ENCODE measurements at regions not wholly inside any gene's neighbourhood (a gene's known extent, or its start where the extent isn't known, plus 50 kb on each side); places are given as distances from the start of the nearest gene placed in this dataset.

DNA sequence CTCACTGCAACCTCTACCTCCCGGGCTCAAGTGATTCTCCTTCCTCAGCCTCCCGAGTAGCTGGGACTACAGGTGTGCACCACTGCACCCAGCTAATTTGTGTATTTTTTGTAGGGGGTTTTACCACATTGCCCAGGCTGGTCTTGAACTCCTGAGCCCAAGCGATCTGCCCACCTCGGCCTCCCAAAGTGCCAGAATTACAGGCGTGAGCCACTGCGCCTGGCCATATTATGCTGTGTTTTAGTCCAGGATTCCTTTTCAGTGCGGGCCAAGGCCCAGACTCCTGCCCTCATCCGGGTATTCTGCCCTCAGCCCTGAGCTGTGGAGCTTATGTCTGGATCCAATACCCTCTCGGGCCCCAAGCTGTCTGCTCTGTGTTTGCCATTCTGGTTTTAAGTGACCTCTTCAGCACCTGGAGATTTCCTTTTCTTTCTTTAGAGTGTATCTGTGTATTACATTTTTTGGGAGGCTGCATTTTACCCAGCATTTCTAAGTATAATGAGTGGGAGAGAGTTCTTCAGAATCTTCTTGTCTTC is 114.9 kb downstream of the BUB3 start:
- Histone ChIP-seq H3K4me3 (no peak overlapping the region), H3K4me1 (replicated peaks) (no peaks in the 10 kb centered on the region), H3K9me3 (no peaks in the 10 kb centered on the region), H3K27ac (no peak overlapping the region), H3K27me3 (replicated peaks; ENCODE audit: insufficient read depth) (no peaks in the 10 kb centered on the region), H3K36me3 (no peaks in the 10 kb centered on the region)
- no peak for TF ChIP-seq POLR2A (IDR thresholded peaks at IDR 0.05)
- no peak for TF ChIP-seq POLR2AphosphoS5 (IDR thresholded peaks at IDR 0.05)
- TF ChIP-seq, protein P1, sequence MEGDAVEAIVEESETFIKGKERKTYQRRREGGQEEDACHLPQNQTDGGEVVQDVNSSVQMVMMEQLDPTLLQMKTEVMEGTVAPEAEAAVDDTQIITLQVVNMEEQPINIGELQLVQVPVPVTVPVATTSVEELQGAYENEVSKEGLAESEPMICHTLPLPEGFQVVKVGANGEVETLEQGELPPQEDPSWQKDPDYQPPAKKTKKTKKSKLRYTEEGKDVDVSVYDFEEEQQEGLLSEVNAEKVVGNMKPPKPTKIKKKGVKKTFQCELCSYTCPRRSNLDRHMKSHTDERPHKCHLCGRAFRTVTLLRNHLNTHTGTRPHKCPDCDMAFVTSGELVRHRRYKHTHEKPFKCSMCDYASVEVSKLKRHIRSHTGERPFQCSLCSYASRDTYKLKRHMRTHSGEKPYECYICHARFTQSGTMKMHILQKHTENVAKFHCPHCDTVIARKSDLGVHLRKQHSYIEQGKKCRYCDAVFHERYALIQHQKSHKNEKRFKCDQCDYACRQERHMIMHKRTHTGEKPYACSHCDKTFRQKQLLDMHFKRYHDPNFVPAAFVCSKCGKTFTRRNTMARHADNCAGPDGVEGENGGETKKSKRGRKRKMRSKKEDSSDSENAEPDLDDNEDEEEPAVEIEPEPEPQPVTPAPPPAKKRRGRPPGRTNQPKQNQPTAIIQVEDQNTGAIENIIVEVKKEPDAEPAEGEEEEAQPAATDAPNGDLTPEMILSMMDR (IDR thresholded peaks at IDR 0.05) = no peak
- DNase-seq (ENCODE audit: low spot score) = no peak
- intact Hi-C loops (cut with DNase I) = no loop called here
- 90% methylated on average over 9 of the region's 9 CpGs for WGBS

DNA sequence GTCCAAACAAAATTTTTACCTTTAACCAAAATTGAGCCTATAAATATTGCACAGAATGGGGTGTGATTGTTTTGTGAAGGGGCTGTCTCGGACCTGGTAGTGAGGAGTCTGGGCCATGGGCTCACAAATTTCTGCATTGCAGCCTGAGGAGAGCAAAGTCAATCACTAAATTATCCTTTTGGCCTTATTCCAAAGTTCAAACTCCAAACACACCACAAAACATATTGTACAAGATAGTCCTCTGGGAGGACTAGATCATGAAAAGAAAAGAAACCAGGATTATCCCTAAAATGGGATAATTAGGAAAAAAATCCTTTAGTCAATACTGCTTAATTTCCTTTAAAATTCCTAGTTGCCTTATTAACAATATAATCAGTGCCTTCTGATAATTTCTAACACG is 115.5 kb downstream of the BUB3 start:
- WGBS = 81% methylated on average over 2 of the region's 2 CpGs
- intact Hi-C loops (cut with DNase I) = no loop called here
- Histone ChIP-seq H3K27ac (no peak overlapping the region), H3K36me3 (no peaks in the 10 kb centered on the region), H3K9me3 (no peaks in the 10 kb centered on the region), H3K4me1 (replicated peaks) (no peaks in the 10 kb centered on the region), H3K27me3 (replicated peaks; ENCODE audit: insufficient read depth) (no peaks in the 10 kb centered on the region), H3K4me3 (no peak overlapping the region)
- DNase-seq (ENCODE audit: low spot score) = no peak
- TF ChIP-seq, protein P1 (IDR thresholded peaks at IDR 0.05) = no peak
- TF ChIP-seq POLR2AphosphoS5 (IDR thresholded peaks at IDR 0.05) (no peak), POLR2A (IDR thresholded peaks at IDR 0.05) (no peak)

DNA sequence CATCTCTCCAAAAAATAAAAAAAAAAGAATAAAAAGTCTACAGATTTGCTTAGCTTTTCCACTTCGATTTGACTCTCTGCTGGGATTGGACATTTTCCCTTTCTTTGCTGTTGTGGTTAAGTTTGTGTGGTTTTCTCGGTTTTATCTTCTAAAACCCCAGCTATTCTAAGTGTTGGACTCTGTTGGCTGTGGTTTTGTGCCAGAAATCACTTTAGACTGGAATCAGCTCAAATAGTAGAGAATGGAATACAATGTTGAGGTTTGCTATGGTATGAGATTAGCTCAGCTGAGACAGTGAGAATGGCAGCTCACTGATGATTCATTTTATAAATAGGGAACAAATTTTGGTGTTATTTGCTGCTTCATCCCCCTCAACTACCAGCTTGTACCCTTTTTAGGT is 116.0 kb downstream of the BUB3 start:
- Histone ChIP-seq H3K9me3 (no peaks in the 10 kb centered on the region), H3K36me3 (no peaks in the 10 kb centered on the region), H3K4me3 (no peak overlapping the region), H3K27me3 (replicated peaks; ENCODE audit: insufficient read depth) (no peaks in the 10 kb centered on the region), H3K27ac (no peak overlapping the region), H3K4me1 (replicated peaks) (no peaks in the 10 kb centered on the region)
- no peak for TF ChIP-seq POLR2A (IDR thresholded peaks at IDR 0.05)
- TF ChIP-seq, protein P1 (IDR thresholded peaks at IDR 0.05) = no peak
- no peak for TF ChIP-seq POLR2AphosphoS5 (IDR thresholded peaks at IDR 0.05)
- no peak for DNase-seq (ENCODE audit: low spot score)
- WGBS = 70% methylated on average over 2 of the region's 2 CpGs
- intact Hi-C loops (cut with DNase I) = no loop called here

DNA sequence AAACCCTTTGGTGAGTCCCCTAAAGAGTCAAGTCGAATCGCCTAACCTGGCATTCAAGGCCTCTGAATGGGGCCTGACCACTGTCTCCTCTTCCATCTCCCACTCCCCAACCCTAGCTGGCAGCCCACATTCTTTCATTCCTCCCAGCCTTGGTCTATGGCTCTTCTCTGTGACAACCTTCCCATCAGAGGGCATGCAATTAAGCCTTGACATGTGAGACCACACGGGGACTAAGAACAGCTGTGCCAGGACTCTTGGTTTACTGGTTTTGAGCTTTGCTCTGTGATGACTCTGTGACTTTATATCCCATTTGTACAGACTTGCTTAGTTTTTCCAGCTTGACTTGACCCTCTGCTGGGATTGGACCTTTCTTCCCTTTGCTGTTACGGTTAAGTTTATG is 116.6 kb downstream of the BUB3 start:
- Histone ChIP-seq H3K9me3 (no peaks in the 10 kb centered on the region), H3K4me1 (replicated peaks) (no peaks in the 10 kb centered on the region), H3K27me3 (replicated peaks; ENCODE audit: insufficient read depth) (no peaks in the 10 kb centered on the region), H3K36me3 (no peaks in the 10 kb centered on the region), H3K4me3 (no peak overlapping the region), H3K27ac (no peak overlapping the region)
- intact Hi-C loops (cut with DNase I) = no loop called here
- DNase-seq (ENCODE audit: low spot score) = no peak
- TF ChIP-seq POLR2AphosphoS5 (IDR thresholded peaks at IDR 0.05) = no peak
- no peak for TF ChIP-seq POLR2A (IDR thresholded peaks at IDR 0.05)
- TF ChIP-seq, protein P1 (IDR thresholded peaks at IDR 0.05) = no peak
- 94% methylated on average over 4 of the region's 4 CpGs for WGBS

DNA sequence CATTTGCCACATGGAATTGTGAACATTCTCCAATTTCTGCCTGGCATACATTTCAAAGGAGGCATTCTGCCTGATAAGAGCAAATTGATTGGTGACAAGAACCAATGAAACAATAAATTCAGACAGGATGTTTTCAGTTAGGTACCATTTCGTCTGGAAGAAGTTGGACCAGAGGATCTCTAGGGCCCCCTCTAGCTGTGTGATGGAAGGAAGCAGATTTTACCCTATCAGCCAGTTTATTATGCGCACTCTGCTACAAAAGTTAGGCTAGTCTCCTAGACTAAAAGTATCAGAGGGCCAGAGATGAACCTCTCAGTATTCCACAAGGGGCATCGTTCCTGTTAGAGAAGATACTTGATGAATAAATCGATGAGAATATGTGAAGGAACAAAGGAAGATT is 118.0 kb downstream of the BUB3 start:
- no peak overlapping the region for H3K27ac ChIP-seq
- WGBS = 95% methylated on average over 4 of the region's 4 CpGs
- no peaks in the 10 kb centered on the region for H3K4me1 ChIP-seq (replicated peaks)
- no peaks in the 10 kb centered on the region for H3K27me3 ChIP-seq (replicated peaks; ENCODE audit: insufficient read depth)
- H3K4me3 ChIP-seq = no peak overlapping the region
- H3K36me3 ChIP-seq = no peaks in the 10 kb centered on the region
- DNase-seq (ENCODE audit: low spot score) = no peak
- no peaks in the 10 kb centered on the region for H3K9me3 ChIP-seq
- TF ChIP-seq, protein P1 (IDR thresholded peaks at IDR 0.05) = no peak
- TF ChIP-seq POLR2AphosphoS5 (IDR thresholded peaks at IDR 0.05) (no peak), POLR2A (IDR thresholded peaks at IDR 0.05) (no peak)
- intact Hi-C loops (cut with DNase I) = no loop called here
